ENCODE measurements at regions not wholly inside any gene's neighbourhood (a gene's known extent, or its start where the extent isn't known, plus 50 kb on each side); places are given as distances from the start of the nearest gene placed in this dataset.
"Not testable (repeated sequence)": the region's sequence is repeated elsewhere in the genome, so short reads cannot be mapped to it uniquely, and the experiment has no call there.

DNA sequence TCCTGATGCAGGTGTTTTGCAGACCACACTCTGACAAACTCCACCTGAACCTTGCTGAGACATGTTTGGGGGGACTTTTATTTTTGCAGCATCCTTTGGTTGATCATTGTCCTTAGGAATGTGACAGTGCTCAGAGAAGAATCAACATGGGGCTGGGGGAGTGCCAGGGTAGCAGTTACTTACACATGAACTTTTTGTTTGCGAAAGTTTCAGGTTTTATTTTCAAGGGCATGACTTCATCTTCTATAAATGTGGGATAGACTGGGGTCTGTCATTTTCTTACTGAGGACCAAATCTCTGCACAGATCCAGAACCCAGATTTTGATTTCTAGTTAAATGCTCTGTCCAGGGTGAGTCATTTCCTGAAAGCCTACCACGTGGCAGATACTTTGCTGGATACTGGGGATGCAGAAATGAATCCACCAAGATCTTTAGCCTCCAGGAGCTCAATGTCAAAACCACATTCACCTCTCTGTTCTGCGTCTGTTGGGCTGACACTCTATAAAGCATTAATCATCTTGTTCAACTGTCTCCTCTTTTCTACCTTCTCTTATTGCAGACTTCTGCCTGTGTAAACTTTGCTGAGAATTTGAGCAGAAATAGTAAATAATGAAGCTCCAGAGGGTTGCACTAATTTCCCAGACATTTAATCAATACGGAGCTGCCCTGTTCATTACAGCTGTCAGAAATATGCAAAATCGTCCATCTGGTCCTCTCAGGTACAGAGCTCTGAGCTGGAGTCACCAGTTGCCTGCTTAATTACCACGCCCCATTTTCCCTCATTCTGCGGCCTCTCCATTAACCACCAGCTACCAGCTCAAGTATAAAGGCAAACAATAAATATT, 387.9 kb downstream of the MIAT start:
- no peak for DNase-seq (ENCODE audit: extremely low read depth, low read depth, low spot score)

DNA sequence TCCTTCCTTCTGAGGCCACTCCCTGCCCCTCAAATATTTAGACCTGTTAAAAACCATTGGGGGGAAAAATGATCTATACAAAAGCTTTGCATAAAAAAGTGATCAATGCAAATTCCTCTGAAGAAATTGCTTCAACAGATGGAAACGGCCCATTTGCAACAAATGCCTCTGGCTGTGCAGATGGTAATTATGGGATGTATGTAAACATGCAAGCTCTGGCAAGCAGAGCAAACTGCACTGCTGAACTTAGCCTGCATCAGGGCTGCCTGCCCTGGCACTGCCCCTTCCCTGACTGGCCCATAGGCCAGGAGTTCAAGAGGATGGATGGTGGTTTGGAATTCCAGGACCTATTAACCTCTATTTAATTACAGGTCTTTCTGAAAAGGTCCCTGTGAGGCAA, 388.7 kb downstream of the MIAT start:
- no peak for DNase-seq (ENCODE audit: extremely low read depth, low read depth, low spot score)

DNA sequence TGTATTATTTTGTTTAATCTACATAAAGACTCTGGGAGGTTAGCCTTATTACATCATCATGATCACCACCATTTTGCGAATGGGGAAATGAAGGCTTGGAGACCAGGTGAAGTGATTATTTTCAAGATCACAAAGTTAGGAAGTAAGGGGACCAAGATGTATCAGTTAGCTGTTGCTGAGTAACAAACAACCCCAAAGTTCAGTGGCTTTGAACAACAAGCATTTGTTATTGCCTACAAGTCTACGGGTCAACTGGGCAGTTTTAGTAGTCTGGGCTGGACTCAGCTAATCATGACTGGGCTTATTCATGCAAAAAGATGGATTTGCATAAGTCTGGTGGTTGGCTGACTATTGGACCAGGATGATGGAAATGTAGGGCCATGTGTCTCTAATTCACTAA, 389.2 kb downstream of the MIAT start:
- no peak for DNase-seq (ENCODE audit: extremely low read depth, low read depth, low spot score)

DNA sequence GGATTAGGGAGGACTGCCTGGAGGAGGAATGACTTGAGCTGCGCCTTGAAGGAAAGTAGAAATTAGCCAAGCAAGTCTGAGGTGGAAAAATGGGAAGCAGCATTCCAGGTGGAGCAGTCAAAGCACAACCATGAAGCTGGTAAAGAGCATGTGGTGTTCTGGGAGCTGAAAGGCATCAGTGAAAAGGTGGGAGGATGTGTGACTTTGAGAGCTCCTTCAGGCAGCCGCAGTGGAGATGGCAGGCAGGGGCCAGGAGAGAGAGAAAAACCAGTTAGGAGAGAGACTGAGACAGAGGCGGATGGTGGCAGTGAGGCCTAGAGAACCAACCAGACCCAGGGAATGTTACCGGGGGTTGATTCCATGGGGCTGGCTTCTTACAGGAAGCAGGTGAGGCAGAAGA, 393.4 kb downstream of the MIAT start:
- DNase-seq (ENCODE audit: extremely low read depth, low read depth, low spot score), result no peak

- no peak for DNase-seq (ENCODE audit: extremely low read depth, low read depth, low spot score)
Observed at GRCh38 chr22:27051407-27051806, 394.0 kb downstream of the MIAT start.

DNA sequence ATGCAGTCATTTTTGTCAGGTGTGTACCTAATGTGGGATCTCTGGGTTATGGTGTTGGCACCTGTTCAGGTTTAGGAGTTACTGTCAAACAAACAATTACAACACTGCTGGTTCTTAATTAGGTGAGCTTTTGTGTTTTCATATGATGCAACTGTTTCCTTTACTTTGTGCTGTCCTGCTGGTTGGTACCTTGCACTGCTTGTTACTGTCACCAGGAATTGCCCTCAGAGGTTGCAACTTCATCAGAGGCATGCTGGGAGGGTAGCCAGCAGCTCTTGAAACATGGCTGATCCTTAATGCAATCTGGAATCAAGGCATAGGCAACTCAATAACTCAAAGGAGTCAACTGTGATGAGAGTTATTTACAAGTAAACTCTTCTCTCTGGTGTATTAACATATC, 400.3 kb downstream of the MIAT start:
- no peak for DNase-seq (ENCODE audit: extremely low read depth, low read depth, low spot score)

DNA sequence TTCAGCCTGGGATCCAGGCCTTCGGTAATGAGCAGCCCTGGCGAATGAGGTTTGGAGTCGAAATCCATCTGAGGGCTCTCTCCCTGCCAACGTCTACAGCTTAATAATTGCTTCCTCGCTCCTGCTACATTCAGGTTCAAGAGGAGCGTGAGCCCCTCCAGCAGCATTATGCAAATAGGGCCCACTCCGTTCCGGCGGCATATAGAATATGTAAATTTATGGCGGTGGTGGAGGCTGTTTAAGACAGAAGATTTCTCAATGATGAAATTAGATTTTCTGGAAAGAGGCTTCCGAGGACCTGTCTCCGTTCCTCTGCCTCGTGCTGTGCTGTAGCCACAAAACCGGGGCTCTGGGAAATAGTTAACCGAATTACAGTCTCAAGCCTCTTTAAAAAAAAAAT, 402.8 kb downstream of the MIAT start:
- no peak for DNase-seq (ENCODE audit: extremely low read depth, low read depth, low spot score)

DNA sequence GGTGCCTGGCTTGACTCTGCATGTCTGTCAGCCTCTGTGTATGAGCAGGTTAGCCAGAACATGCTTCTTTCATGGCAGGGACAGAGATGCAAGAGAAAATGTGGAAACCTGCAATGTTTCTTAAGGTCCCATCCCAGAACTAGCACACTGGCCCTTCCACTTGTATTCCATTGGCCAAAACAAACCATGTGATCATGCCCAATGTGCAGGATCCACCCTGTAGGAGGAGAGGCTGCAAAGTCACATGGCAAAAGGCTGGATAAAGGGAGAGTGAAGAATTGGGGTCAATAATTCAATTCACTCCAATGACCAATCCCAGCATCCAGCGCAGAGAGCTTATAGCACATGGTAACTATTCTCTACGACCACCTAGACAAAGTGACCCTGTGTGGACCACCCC, 405.5 kb downstream of the MIAT start:
- DNase-seq (ENCODE audit: extremely low read depth, low read depth, low spot score), result no peak

DNA sequence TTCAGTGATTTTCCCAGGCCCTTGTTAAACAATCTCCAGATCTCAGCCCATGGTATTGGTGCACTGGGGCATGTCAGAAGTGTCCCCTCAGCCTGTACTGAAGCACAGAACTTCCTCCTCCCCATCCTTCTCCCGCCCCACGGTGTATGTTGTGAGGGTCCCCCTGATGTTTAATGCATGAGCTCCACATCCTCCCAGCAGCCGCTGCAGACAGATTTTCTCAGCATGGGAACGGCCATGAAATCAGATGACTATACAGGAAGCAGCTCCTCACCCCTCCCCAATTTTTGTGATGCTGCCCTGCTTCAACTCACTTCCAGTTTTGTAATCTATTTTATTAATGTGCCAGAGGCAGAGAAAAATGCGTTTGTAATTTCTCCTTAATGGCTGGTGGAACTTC, 406.0 kb downstream of the MIAT start:
- DNase-seq (ENCODE audit: extremely low read depth, low read depth, low spot score), result no peak

- no peak for DNase-seq (ENCODE audit: extremely low read depth, low read depth, low spot score)
Observed at GRCh38 chr22:27063841-27064240, 406.5 kb downstream of the MIAT start.

DNA sequence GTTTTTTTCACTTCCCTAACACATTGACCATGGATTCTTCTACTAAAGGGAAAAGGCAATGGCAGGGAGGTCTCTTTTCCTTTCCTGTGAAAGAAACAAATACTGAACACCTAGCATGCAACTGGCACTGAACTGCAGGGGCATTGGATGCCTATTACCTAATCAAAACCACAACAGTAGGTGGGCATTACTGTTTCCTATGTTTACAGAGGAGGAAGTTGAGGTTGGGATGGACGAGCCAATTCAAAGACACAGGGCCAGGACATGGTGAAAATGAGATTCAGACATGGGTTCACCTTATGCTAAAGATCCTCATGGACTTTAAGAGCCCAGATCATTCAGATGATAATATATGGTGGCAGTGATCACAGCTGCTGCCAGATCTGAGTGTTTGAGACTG, 407.0 kb downstream of the MIAT start:
- no peak for DNase-seq (ENCODE audit: extremely low read depth, low read depth, low spot score)

- DNase-seq (ENCODE audit: extremely low read depth, low read depth, low spot score), result no peak
Observed at GRCh38 chr22:27065279-27065678, 407.9 kb downstream of the MIAT start.

- no peak for DNase-seq (ENCODE audit: extremely low read depth, low read depth, low spot score)
Observed at GRCh38 chr22:27066856-27067255, 409.5 kb downstream of the MIAT start.

DNA sequence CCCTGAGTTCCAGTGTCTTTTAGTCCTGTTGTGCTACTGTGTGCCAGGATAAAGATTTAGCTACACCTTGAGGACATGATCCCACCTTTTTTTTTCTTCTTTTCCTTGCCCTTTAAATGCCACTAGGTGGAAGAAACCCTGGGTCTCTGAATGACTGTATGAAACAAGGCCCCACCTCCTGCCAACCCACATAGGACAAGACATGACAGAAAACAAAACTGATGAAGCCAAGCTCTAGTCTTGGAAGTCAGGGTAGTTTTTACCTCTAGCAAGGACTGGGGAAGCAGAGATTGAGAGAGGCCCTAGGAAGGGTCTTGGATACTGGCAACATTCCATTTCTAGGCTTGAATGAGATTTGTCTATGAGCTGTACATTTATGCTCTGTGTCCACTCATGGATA, 410.7 kb downstream of the MIAT start:
- DNase-seq (ENCODE audit: extremely low read depth, low read depth, low spot score), result no peak

- no peak for DNase-seq (ENCODE audit: extremely low read depth, low read depth, low spot score)
Observed at GRCh38 chr22:27070594-27070993, 413.2 kb downstream of the MIAT start.

DNA sequence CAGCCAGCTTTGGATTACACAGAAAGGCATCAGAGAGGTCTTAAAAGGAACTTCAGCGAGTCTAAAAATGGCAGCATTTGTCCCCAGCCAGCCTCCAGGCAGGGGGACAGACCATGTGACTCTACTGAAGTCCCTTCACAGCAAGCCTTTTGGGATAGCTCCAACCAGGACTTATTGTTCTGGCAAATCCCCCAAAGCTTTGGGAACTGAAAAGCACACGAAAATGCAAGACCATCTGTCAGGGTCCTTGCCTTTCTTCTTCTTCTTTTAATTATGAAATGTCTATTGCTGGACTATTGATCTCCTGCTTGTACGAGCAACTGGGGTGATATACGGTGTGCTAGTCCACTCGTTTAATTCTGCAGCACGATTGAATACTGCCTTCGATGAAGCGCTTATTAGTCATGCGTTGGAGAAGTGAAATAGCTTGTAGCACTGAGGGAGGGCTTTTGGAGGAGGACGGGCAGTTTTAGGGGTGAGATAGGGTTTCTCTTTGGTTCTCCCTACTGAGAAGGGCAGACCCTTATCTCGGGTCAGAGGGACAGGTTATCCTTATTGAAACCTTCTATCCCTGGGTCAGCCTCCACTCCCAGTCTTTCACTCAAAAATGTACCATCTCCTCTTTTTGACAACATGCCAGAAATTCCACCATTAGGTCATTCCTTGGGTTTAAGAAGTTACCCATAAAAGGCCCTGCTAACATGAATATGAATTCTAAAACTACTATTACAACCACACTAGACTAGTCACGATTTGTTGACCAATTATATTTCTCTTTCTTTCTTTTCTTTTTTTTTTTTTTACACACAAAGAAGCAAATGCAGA, 416.4 kb downstream of the MIAT start:
- no peak for DNase-seq (ENCODE audit: extremely low read depth, low read depth, low spot score)

GRCh38 chr22:27075028-27075678, 417.8 kb downstream of the MIAT start:
- no peak for DNase-seq (ENCODE audit: extremely low read depth, low read depth, low spot score)

- DNase-seq (ENCODE audit: extremely low read depth, low read depth, low spot score), result no peak
Observed at GRCh38 chr22:27075891-27076290, 418.5 kb downstream of the MIAT start.

GRCh38 chr22:27078064-27078463, 420.7 kb downstream of the MIAT start:
- DNase-seq (ENCODE audit: extremely low read depth, low read depth, low spot score), result not testable (repeated sequence)

GRCh38 chr22:27080036-27080578, 422.7 kb downstream of the MIAT start:
- no peak for DNase-seq (ENCODE audit: extremely low read depth, low read depth, low spot score)

- no peak for DNase-seq (ENCODE audit: extremely low read depth, low read depth, low spot score)
Observed at GRCh38 chr22:27080863-27081262, 423.5 kb downstream of the MIAT start.

Data from glomerular endothelial cell (primary cell).